ENCODE measurements at regions not wholly inside any gene's neighbourhood (a gene's known extent, or its start where the extent isn't known, plus 50 kb on each side); places are given as distances from the start of the nearest gene placed in this dataset.
"Not testable (repeated sequence)": the region's sequence is repeated elsewhere in the genome, so short reads cannot be mapped to it uniquely, and the experiment has no call there.

DNA sequence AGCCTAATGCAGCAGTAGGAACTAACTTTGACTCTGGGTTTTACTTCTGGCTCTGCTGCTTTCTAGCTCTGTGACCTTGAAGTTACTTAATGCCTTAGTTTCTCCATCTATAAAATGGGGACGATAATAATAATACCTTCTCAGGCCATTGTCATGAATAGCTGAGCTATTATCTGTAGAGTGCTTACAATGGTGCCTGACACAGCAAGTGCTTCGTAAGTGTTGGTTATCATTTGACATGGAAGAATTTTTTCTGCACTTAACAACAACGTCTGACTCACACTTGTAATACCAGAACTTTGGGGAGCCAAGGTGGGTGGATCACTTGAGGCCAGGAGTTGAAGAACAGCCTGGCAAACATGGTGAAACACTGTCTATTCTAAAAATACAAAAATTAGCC lies 140.5 kb downstream of the ARL4A start:
- no peak for TF ChIP-seq POLR2A (IDR thresholded peaks at IDR 0.05; ENCODE audit: low read depth, low read length)
- DNase-seq (ENCODE audit: insufficient read length, low spot score) (no peak), FAIRE-seq (peak; percentile 82)

- no peak for TF ChIP-seq POLR2A (IDR thresholded peaks at IDR 0.05; ENCODE audit: low read depth, low read length)
- FAIRE-seq (no peak), DNase-seq (ENCODE audit: insufficient read length, low spot score) (no peak)
These were observed 143.6 kb downstream of the ARL4A start for GRCh38 chr7:12831024-12831423.

- DNase-seq (ENCODE audit: insufficient read length, low spot score), result no peak
- no peak for TF ChIP-seq POLR2A (IDR thresholded peaks at IDR 0.05; ENCODE audit: low read depth, low read length)
- no peak for FAIRE-seq
These were observed 146.4 kb downstream of the ARL4A start for GRCh38 chr7:12833829-12834228.

- FAIRE-seq (no peak), DNase-seq (ENCODE audit: insufficient read length, low spot score) (no peak)
- no peak for TF ChIP-seq POLR2A (IDR thresholded peaks at IDR 0.05; ENCODE audit: low read depth, low read length)
These were observed 147.3 kb downstream of the ARL4A start for GRCh38 chr7:12834782-12835181.

DNA sequence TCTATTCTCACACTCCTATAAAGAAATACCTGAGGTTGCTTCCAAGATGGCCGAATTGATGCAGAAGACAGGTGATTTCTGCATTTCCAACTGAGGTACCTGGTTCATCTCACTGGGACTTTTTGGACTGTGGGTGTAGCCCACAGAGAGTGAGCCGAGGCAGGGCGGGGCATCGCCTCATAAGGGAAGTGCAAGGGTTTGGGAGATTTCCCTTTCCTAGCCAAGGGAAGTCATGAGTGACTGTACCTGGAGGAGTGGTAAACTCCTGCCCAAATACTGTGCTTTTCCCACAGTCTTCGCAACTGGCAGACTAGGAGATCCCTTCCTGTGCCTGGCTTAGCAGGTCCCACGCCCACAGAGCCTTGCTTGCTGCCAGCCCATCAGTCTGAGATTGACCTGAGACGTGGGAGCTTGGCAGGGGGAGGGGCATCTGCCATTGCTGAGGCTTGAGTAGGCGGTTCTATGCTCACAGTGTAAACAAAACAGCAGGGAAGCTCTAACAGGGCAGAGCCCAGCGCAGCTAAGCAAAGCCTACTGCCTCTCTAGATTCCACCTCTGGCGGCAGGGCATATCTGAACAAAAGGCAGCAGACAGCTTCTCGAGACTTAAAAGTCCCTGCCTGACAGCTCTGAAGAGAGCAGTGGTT lies 152.2 kb downstream of the ARL4A start:
- peak; percentile 19 for DNase-seq (ENCODE audit: insufficient read length, low spot score)
- FAIRE-seq, result peak; percentile 57
- no peak for TF ChIP-seq POLR2A (IDR thresholded peaks at IDR 0.05; ENCODE audit: low read depth, low read length)

- FAIRE-seq; DNase-seq (ENCODE audit: insufficient read length, low spot score): not testable (repeated sequence)
These were observed 157.3 kb downstream of the ARL4A start for GRCh38 chr7:12844732-12845131.

DNA sequence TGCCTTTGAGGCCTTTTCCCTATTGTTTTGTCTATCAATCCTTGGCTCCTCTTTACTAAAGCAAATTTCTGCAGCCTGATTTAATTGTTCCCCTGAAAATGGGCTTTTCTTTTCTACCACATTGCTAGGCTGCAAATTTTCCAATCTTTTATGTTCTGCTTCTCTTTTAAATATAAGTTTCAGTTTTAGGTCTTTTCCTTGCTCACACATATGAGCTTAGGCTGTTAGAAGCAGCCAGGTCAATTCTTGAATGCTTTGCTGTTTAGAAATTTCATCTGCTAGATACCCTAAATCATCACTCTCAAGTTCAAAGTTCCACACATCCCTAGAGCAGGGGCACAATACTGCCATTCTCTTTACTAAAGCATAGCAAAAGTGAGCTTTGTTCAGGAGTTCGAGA lies 159.6 kb downstream of the ARL4A start:
- no peak for TF ChIP-seq POLR2A (IDR thresholded peaks at IDR 0.05; ENCODE audit: low read depth, low read length)
- no peak for DNase-seq (ENCODE audit: insufficient read length, low spot score)
- FAIRE-seq, result no peak

- no peak for FAIRE-seq
- no peak for TF ChIP-seq POLR2A (IDR thresholded peaks at IDR 0.05; ENCODE audit: low read depth, low read length)
- no peak for DNase-seq (ENCODE audit: insufficient read length, low spot score)
These were observed 163.7 kb downstream of the ARL4A start for GRCh38 chr7:12851142-12851541.

- FAIRE-seq (no peak), DNase-seq (ENCODE audit: insufficient read length, low spot score) (no peak)
- TF ChIP-seq POLR2A (IDR thresholded peaks at IDR 0.05; ENCODE audit: low read depth, low read length), result no peak
These were observed 164.4 kb downstream of the ARL4A start for GRCh38 chr7:12851841-12852240.

DNA sequence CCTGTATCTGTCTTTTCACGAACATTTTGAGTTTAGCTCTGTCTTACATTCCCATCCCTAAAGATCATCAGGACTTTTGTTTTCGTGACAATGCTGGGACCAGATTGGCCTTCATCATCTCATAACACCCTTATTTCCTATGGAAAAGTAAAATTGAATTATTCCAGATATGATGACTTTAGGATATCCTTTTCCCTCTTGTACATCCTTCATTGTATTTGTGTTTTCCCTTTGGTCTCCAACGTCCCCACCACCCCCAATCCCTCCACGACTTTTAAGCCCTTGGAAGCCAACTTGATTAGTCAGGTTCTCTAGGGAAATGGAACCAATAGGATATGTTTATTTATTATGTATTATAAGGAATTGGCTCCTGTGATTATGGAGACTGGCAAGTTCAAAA lies 167.6 kb downstream of the ARL4A start:
- DNase-seq (ENCODE audit: insufficient read length, low spot score), result no peak
- no peak for TF ChIP-seq POLR2A (IDR thresholded peaks at IDR 0.05; ENCODE audit: low read depth, low read length)
- FAIRE-seq, result peak; percentile 76

GRCh38 chr7:12859761-12860160 lies 172.3 kb downstream of the ARL4A start:
- no peak for FAIRE-seq

GRCh38 chr7:12861070-12861469 lies 173.6 kb downstream of the ARL4A start:
- FAIRE-seq (no peak), DNase-seq (ENCODE audit: insufficient read length, low spot score) (no peak)
- no peak for TF ChIP-seq POLR2A (IDR thresholded peaks at IDR 0.05; ENCODE audit: low read depth, low read length)

More at GRCh38 chr7:12859761-12860160, 172.3 kb downstream of the ARL4A start:
- no peak for TF ChIP-seq POLR2A (IDR thresholded peaks at IDR 0.05; ENCODE audit: low read depth, low read length)
- DNase-seq (ENCODE audit: insufficient read length, low spot score), result no peak

DNA sequence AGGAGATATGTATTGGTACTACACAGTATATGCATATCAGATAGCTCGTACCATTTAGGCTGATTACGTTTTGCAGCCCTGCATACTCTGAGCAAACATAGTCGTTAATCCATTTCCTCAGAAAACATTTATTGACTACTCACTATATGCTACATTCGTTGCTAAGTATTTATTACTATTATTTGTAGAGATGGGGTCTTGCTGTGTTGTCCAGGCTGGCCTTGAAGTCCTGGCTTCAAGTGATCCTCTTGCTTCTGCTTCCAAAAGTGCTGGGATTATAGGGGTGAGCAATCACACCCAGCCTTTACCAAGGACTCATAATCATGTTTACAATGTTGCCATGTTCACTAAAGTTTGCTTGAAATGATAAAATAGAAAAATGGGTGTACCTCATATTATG lies 174.7 kb downstream of the ARL4A start:
- no peak for DNase-seq (ENCODE audit: insufficient read length, low spot score)
- FAIRE-seq, result no peak
- TF ChIP-seq POLR2A (IDR thresholded peaks at IDR 0.05; ENCODE audit: low read depth, low read length), result no peak

- FAIRE-seq (no peak), DNase-seq (ENCODE audit: insufficient read length, low spot score) (no peak)
- TF ChIP-seq POLR2A (IDR thresholded peaks at IDR 0.05; ENCODE audit: low read depth, low read length), result no peak
These were observed 177.1 kb downstream of the ARL4A start for GRCh38 chr7:12864470-12865046.

- FAIRE-seq (no peak), DNase-seq (ENCODE audit: insufficient read length, low spot score) (no peak)
- TF ChIP-seq POLR2A (IDR thresholded peaks at IDR 0.05; ENCODE audit: low read depth, low read length), result no peak
These were observed 178.2 kb downstream of the ARL4A start for GRCh38 chr7:12865593-12865992.

All from H54 (cell line).